H9 (cell line): ENCODE measurements at regions not wholly inside any gene's neighbourhood (a gene's known extent, or its start where the extent isn't known, plus 50 kb on each side); places are given as distances from the start of the nearest gene placed in this dataset.

Experiments used
- DNase-seq: peaks from one replicate; pipeline ENCODE4 v3.0.0-alpha.2; 2017
- H2AFZ ChIP-seq: one replicate; pipeline ENCODE4 v1.6.1; 2013; ENCODE audit warnings: mild to moderate bottlenecking, low read length, control low read depth, moderate library complexity
- H2AK5ac ChIP-seq: 2 replicates; pipeline ENCODE4 v1.6.1; 2013; ENCODE audit warnings: low read length, control low read depth, mixed read lengths; ENCODE audit not compliant: insufficient read length
- H2BK120ac ChIP-seq: one replicate; pipeline ENCODE4 v1.6.1; 2013; ENCODE audit warnings: low read depth, mild to moderate bottlenecking, low read length, control low read depth, inconsistent platforms; ENCODE audit not compliant: poor library complexity, severe bottlenecking
- H2BK12ac ChIP-seq: 2 replicates; pipeline ENCODE4 v1.6.1; 2013; ENCODE audit warnings: low read length, control low read depth, mixed read lengths, low read depth; ENCODE audit not compliant: insufficient read length
- H2BK15ac ChIP-seq: 2 replicates; pipeline ENCODE4 v1.6.1; 2013; ENCODE audit warnings: low read depth, low read length, control low read depth
- H2BK20ac ChIP-seq: one replicate; pipeline ENCODE4 v1.6.1; 2013; ENCODE audit warnings: low read depth, mild to moderate bottlenecking, low read length, control low read depth, inconsistent platforms; ENCODE audit not compliant: poor library complexity, severe bottlenecking
- H2BK5ac ChIP-seq: 2 replicates; pipeline ENCODE4 v1.6.1; 2013; ENCODE audit warnings: low read length, control low read depth, mixed read lengths; ENCODE audit not compliant: insufficient read length
- H3K14ac ChIP-seq: 2 replicates; pipeline ENCODE4 v1.6.1; 2013; ENCODE audit warnings: low read length, control low read depth; ENCODE audit not compliant: insufficient read depth
- H3K18ac ChIP-seq: 2 replicates; pipeline ENCODE4 v1.6.1; 2013; ENCODE audit warnings: low read depth, mild to moderate bottlenecking, mixed read lengths, low read length, control low read depth; ENCODE audit not compliant: insufficient read length
- H3K23ac ChIP-seq: 2 replicates; pipeline ENCODE4 v1.6.1; 2013; ENCODE audit warnings: low read length, control low read depth, mixed read lengths, low read depth; ENCODE audit not compliant: insufficient read length
- H3K23me2 ChIP-seq: 2 replicates; pipeline ENCODE4 v1.6.1; 2013; ENCODE audit warnings: low read depth, mild to moderate bottlenecking, mixed read lengths, low read length, control low read depth; ENCODE audit not compliant: insufficient read length, poor library complexity, severe bottlenecking
- H3K27ac ChIP-seq: 2 replicates; pipeline ENCODE4 v1.5.1; 2013; ENCODE audit warnings: low read length, control low read depth, mixed read lengths, low read depth; ENCODE audit not compliant: insufficient read length
- H3K27me3 ChIP-seq: 2 replicates; pipeline ENCODE4 v1.6.1; 2013; ENCODE audit warnings: low read length, control low read depth, inconsistent platforms; ENCODE audit not compliant: insufficient read depth
- H3K4ac ChIP-seq: 2 replicates; pipeline ENCODE4 v1.6.1; 2013; ENCODE audit warnings: low read depth, mild to moderate bottlenecking, control low read depth, inconsistent platforms, low read length, moderate library complexity
- H3K4me1 ChIP-seq: 2 replicates; pipeline ENCODE4 v1.6.1; 2013; ENCODE audit warnings: low read length, control low read depth, inconsistent platforms; ENCODE audit not compliant: insufficient read depth
- H3K4me2 ChIP-seq: 2 replicates; pipeline ENCODE4 v1.6.1; 2013; ENCODE audit warnings: low read length, control low read depth, mixed read lengths; ENCODE audit not compliant: insufficient read length, insufficient read depth
- H3K56ac ChIP-seq: 2 replicates; pipeline ENCODE4 v1.6.1; 2013; ENCODE audit warnings: low read depth, mild to moderate bottlenecking, mixed read lengths, low read length, control low read depth; ENCODE audit not compliant: insufficient read length
- H3K79me1 ChIP-seq: 2 replicates; pipeline ENCODE4 v1.6.1; 2013; ENCODE audit warnings: low read depth, mild to moderate bottlenecking, moderate library complexity, low read length, control low read depth, inconsistent platforms; ENCODE audit not compliant: insufficient read depth, poor library complexity, severe bottlenecking
- H3K79me2 ChIP-seq: 2 replicates; pipeline ENCODE4 v1.6.1; 2013; ENCODE audit warnings: low read length, control low read depth, inconsistent platforms; ENCODE audit not compliant: insufficient read depth
- H3K9ac ChIP-seq: 2 replicates; pipeline ENCODE4 v1.6.1; 2013; ENCODE audit warnings: low read length, control low read depth, mixed read lengths; ENCODE audit not compliant: insufficient read length; ENCODE audit errors: extremely low read depth
- H3K9me3 ChIP-seq: one replicate; pipeline ENCODE4 v1.6.1; 2013; ENCODE audit warnings: low read depth, low read length, inconsistent platforms; ENCODE audit not compliant: control insufficient read depth
- H3T11ph ChIP-seq: one replicate; pipeline ENCODE4 v1.6.1; 2013; ENCODE audit warnings: mild to moderate bottlenecking, low read length, control low read depth, inconsistent platforms
- H4K20me1 ChIP-seq: one replicate; pipeline ENCODE4 v1.6.1; 2013; ENCODE audit not compliant: control insufficient read depth, insufficient read length, insufficient read depth
- H4K5ac ChIP-seq: 2 replicates; pipeline ENCODE4 v1.6.1; 2013; ENCODE audit warnings: low read depth, mild to moderate bottlenecking, mixed read lengths, low read length, control low read depth; ENCODE audit not compliant: insufficient read length
- H4K8ac ChIP-seq: replicated peaks from 2 replicates; pipeline ENCODE4 v1.6.1; 2013; ENCODE audit warnings: low read length, control low read depth, mixed read lengths, low read depth; ENCODE audit not compliant: insufficient read length
- H4K91ac ChIP-seq: 2 replicates; pipeline ENCODE4 v1.6.1; 2013; ENCODE audit warnings: low read depth, mild to moderate bottlenecking, moderate library complexity, mixed read lengths, low read length, control low read depth; ENCODE audit not compliant: insufficient read length
- H3K27ac Mint-ChIP-seq, 3 experiments: 2 replicates in 2 of 3; 3 replicates in 1 of 3; pipeline ENCODE4 v1.8.0; 2020 to 2021; ENCODE audit warnings: mixed read lengths in 3 of 3, mild to moderate bottlenecking in 1 of 3, moderate library complexity in 1 of 3
- H3K27me3 Mint-ChIP-seq: 2 replicates; pipeline ENCODE4 v1.8.0; 2021; ENCODE audit warnings: low read depth, mild to moderate bottlenecking, moderate library complexity, mixed read lengths
- H3K36me3 Mint-ChIP-seq, 3 experiments: 2 replicates in 2 of 3; 3 replicates in 1 of 3; pipeline ENCODE4 v1.8.0; 2020 to 2021; ENCODE audit warnings: low read depth in 3 of 3, mixed read lengths in 3 of 3; ENCODE audit not compliant: insufficient read depth in 1 of 3
- H3K4me1 Mint-ChIP-seq, 2 experiments: 2 replicates each; pipeline ENCODE4 v1.8.0; 2020; ENCODE audit warnings: mixed read lengths in 2 of 2
- H3K4me3 Mint-ChIP-seq, 2 experiments: 2 replicates in 1 of 2; 3 replicates in 1 of 2; pipeline ENCODE4 v1.8.0; 2020 to 2021; ENCODE audit warnings: mild to moderate bottlenecking in 2 of 2, mixed read lengths in 2 of 2, moderate library complexity in 1 of 2
- H3K9me3 Mint-ChIP-seq, 2 experiments: 2 replicates in 1 of 2; 3 replicates in 1 of 2; pipeline ENCODE4 v1.8.0; 2020; ENCODE audit warnings: mild to moderate bottlenecking in 2 of 2, mixed read lengths in 2 of 2, moderate library complexity in 1 of 2
- CTCF ChIP-seq: fragments of 200-600 bp; sonication (generic); conservative IDR thresholded peaks from 3 replicates; pipeline ENCODE4 v1.8.0; 2021; ENCODE audit warnings: antibody characterized with exemption, mild to moderate bottlenecking
- WGBS: extraction: QIAGEN DNeasy Blood & Tissue Kit; methylation state at CpG from one replicate; pipeline ENCODE4 v1.1.7; 2013; ENCODE audit warnings: missing lambda C conversion rate, low lambda C conversion rate, mixed read lengths; ENCODE audit not compliant: insufficient read length; ENCODE audit errors: extremely low coverage; 5-methylcytosine and 5-hydroxymethylcytosine counted together

- WGBS, result no CpG with 5 or more reads among the region's 6 CpGs
- H3K9me3 Mint-ChIP-seq, result no peaks in the 10 kb centered on the region
- no peak overlapping the region for H3K4me3 Mint-ChIP-seq
- no peak overlapping the region for H4K5ac ChIP-seq
- no peak overlapping the region for H2BK120ac ChIP-seq
- H2AK5ac ChIP-seq, result no peak overlapping the region
- H4K91ac ChIP-seq, result no peak overlapping the region
- no peak overlapping the region for H2BK20ac ChIP-seq
- no peaks in the 10 kb centered on the region for H3K9me3 ChIP-seq
- no peak overlapping the region for H2BK5ac ChIP-seq
- 0 out of 2 replicates have a peak, but pooled peaks cover 2% of the 10 kb centered on the region for H3K4me1 ChIP-seq
- no peaks in the 10 kb centered on the region for H3K23me2 ChIP-seq
- peaks cover 4% of the 10 kb centered on the region for H3K27me3 Mint-ChIP-seq
- H3K4me1 Mint-ChIP-seq, result peaks cover 24 to 28% of the 10 kb centered on the region in 2 experiments
- no peak for DNase-seq
- no peak overlapping the region for H2BK12ac ChIP-seq
- no peaks in the 10 kb centered on the region for H3K36me3 Mint-ChIP-seq
- H3K4me2 ChIP-seq, result no peak overlapping the region
- no peak for TF ChIP-seq CTCF
- H2AFZ ChIP-seq, result no peak overlapping the region
- H3K23ac ChIP-seq, result no peak overlapping the region
- H3K27me3 ChIP-seq, result no peaks in the 10 kb centered on the region
- no peak overlapping the region for H3K9ac ChIP-seq
- H2BK15ac ChIP-seq, result no peak overlapping the region
- H3K27ac ChIP-seq, result no peak overlapping the region
- H3K18ac ChIP-seq, result no peak overlapping the region
- H3K79me1 ChIP-seq, result no peaks in the 10 kb centered on the region
- H4K8ac ChIP-seq, result no peak overlapping the region
- no peak overlapping the region for H3K14ac ChIP-seq
- no peak overlapping the region for H3K56ac ChIP-seq
- no peak overlapping the region for H3K27ac Mint-ChIP-seq
- H3K4ac ChIP-seq, result no peak overlapping the region
- no peak overlapping the region for H3T11ph ChIP-seq
- no peaks in the 10 kb centered on the region for H4K20me1 ChIP-seq
- H3K79me2 ChIP-seq, result no peaks in the 10 kb centered on the region
Observed at GRCh38 chr2:42964439-42965083, 172.2 kb upstream of the HAAO start.
